ENCODE measurements at regions not wholly inside any gene's neighbourhood (a gene's known extent, or its start where the extent isn't known, plus 50 kb on each side); places are given as distances from the start of the nearest gene placed in this dataset.

DNA sequence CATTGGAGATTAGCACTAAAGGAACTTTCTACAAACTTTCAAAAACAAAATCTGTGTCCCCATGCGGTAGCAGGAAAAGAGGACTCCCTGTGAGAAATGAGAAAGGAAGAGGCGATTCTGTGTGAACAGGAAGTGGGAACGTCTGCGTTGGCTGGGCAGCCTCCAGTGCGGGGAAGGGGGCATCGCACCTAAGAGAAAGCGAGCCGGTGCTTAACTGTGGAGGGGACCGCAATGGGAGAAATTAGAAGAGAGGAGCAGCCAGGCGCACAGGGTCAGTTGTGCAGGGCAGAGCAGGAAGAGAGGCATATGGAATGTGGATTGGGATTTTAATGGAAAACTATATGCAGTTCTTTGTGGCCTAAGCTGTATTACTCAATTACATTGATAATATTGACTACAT lies 77.4 kb upstream of the DOCK9 start:
- no peaks in the 10 kb centered on the region for H3K9me3 Mint-ChIP-seq
- H3K27ac ChIP-seq (ENCODE audit: insufficient read length, low read depth, low read length), result no peak overlapping the region
- H3K4me1 Mint-ChIP-seq, result peaks cover 24 to 27% of the 10 kb centered on the region in 2 experiments

More for the DNA sequence above, 77.4 kb upstream of the DOCK9 start:
- Histone ChIP-seq H3T11ph (ENCODE audit: low read length) (no peak overlapping the region), H3K23me2 (ENCODE audit: insufficient read length, low read depth, low read length, poor library complexity, severe bottlenecking) (no peaks in the 10 kb centered on the region), H3K79me2 (ENCODE audit: insufficient read depth, low read length) (no peaks in the 10 kb centered on the region), H3K27me3 (ENCODE audit: insufficient read depth, low read length) (no peaks in the 10 kb centered on the region), H4K5ac (ENCODE audit: insufficient read length, low read depth, low read length) (no peak overlapping the region), H3K9me3 (ENCODE audit: control insufficient read depth, low read depth, low read length) (no peaks in the 10 kb centered on the region), H3K79me1 (ENCODE audit: insufficient read depth, low read depth, low read length, poor library complexity, severe bottlenecking) (no peaks in the 10 kb centered on the region), H2BK12ac (ENCODE audit: insufficient read length, low read depth, low read length) (no peak overlapping the region), H2BK15ac (ENCODE audit: low read depth, low read length) (no peak overlapping the region), H4K8ac (replicated peaks; ENCODE audit: insufficient read length, low read depth, low read length) (no peak overlapping the region), H3K14ac (ENCODE audit: insufficient read depth, low read length) (0 out of 2 replicates have a peak overlapping the region, but pooled peaks have one; percentile 72), H3K18ac (ENCODE audit: insufficient read length, low read depth, low read length) (no peak overlapping the region), H3K4me2 (ENCODE audit: insufficient read depth, insufficient read length, low read length) (no peak overlapping the region), H3K23ac (ENCODE audit: insufficient read length, low read depth, low read length) (no peak overlapping the region), H2BK120ac (ENCODE audit: low read depth, low read length, poor library complexity, severe bottlenecking) (no peak overlapping the region), H2BK20ac (ENCODE audit: low read depth, low read length, poor library complexity, severe bottlenecking) (no peak overlapping the region), H3K4me1 (ENCODE audit: insufficient read depth, low read length) (peaks cover 4% of the 10 kb centered on the region; the same call in 1 of the 2 replicates), H2AFZ (ENCODE audit: low read length) (no peak overlapping the region), H3K4ac (ENCODE audit: low read depth, low read length) (no peak overlapping the region), H4K91ac (ENCODE audit: insufficient read length, low read depth, low read length) (no peak overlapping the region), H2AK5ac (ENCODE audit: insufficient read length, low read length) (no peak overlapping the region), H3K9ac (ENCODE audit: extremely low read depth, insufficient read length, low read length) (no peak overlapping the region), H2BK5ac (ENCODE audit: insufficient read length, low read length) (no peak overlapping the region), H3K56ac (ENCODE audit: insufficient read length, low read depth, low read length) (no peak overlapping the region), H4K20me1 (ENCODE audit: control insufficient read depth, insufficient read depth, insufficient read length) (no peaks in the 10 kb centered on the region)
- WGBS (ENCODE audit: extremely low coverage, insufficient read length, low lambda C conversion rate), result no CpG with 5 or more reads among the region's 10 CpGs
- no peaks in the 10 kb centered on the region for H3K36me3 Mint-ChIP-seq (ENCODE audit: insufficient read depth in 1 of 3, low read depth in 3 of 3)
- H3K27ac Mint-ChIP-seq, result peak overlapping the region in 2 of 3 experiments; percentile 29 to 31; a peak in 1 of 7 replicates
- no peaks in the 10 kb centered on the region for H3K27me3 Mint-ChIP-seq (ENCODE audit: low read depth)
- no peak overlapping the region for H3K4me3 Mint-ChIP-seq
- DNase-seq, result peak; percentile 37
- TF ChIP-seq, protein P1, sequence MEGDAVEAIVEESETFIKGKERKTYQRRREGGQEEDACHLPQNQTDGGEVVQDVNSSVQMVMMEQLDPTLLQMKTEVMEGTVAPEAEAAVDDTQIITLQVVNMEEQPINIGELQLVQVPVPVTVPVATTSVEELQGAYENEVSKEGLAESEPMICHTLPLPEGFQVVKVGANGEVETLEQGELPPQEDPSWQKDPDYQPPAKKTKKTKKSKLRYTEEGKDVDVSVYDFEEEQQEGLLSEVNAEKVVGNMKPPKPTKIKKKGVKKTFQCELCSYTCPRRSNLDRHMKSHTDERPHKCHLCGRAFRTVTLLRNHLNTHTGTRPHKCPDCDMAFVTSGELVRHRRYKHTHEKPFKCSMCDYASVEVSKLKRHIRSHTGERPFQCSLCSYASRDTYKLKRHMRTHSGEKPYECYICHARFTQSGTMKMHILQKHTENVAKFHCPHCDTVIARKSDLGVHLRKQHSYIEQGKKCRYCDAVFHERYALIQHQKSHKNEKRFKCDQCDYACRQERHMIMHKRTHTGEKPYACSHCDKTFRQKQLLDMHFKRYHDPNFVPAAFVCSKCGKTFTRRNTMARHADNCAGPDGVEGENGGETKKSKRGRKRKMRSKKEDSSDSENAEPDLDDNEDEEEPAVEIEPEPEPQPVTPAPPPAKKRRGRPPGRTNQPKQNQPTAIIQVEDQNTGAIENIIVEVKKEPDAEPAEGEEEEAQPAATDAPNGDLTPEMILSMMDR (conservative IDR thresholded peaks at IDR 0.05), result no peak
